GM18498 (cell line): ENCODE measurements at regions not wholly inside any gene's neighbourhood (a gene's known extent, or its start where the extent isn't known, plus 50 kb on each side); places are given as distances from the start of the nearest gene placed in this dataset.
"Not testable (repeated sequence)": the region's sequence is repeated elsewhere in the genome, so short reads cannot be mapped to it uniquely, and the experiment has no call there.

Experiments
- ATAC-seq: cut with Tn5 transposase; IDR thresholded peaks from one replicate; pipeline ENCODE4 v1.9.1; 2021; ENCODE audit warnings: mild to moderate bottlenecking, moderate library complexity; ENCODE audit not compliant: unreplicated experiment

- no peak for ATAC-seq
Measured at GRCh38 chr12:84157170-84157569, 755.4 kb downstream of the SLC6A15 start.

- ATAC-seq: not testable (repeated sequence)
Measured at GRCh38 chr12:84154991-84155930, 757.3 kb downstream of the SLC6A15 start.

GRCh38 chr12:84154439-84154990 lies 758.1 kb downstream of the SLC6A15 start:
- not testable (repeated sequence) for ATAC-seq

- no peak for ATAC-seq
Measured at GRCh38 chr12:84150201-84150600, 762.4 kb downstream of the SLC6A15 start.

- ATAC-seq: no peak
Measured at GRCh38 chr12:84148335-84148734, 764.3 kb downstream of the SLC6A15 start.

- ATAC-seq: no peak
Measured at GRCh38 chr12:84136862-84137367, 775.7 kb downstream of the SLC6A15 start.

GRCh38 chr12:84135586-84136279 lies 776.9 kb downstream of the SLC6A15 start:
- ATAC-seq: no peak

GRCh38 chr12:84134797-84135366 lies 777.7 kb downstream of the SLC6A15 start:
- no peak for ATAC-seq

- ATAC-seq: no peak
Measured at GRCh38 chr12:84131076-84131475, 781.5 kb downstream of the SLC6A15 start.

GRCh38 chr12:84128117-84128991 lies 784.2 kb downstream of the SLC6A15 start:
- no peak for ATAC-seq

- ATAC-seq: no peak
Measured at GRCh38 chr12:84124211-84124610, 788.4 kb downstream of the SLC6A15 start.

GRCh38 chr12:84117190-84117589 lies 795.4 kb downstream of the SLC6A15 start:
- ATAC-seq: no peak

GRCh38 chr12:84113666-84114065 lies 798.9 kb downstream of the SLC6A15 start:
- ATAC-seq: no peak

- ATAC-seq: not testable (repeated sequence)
Measured at GRCh38 chr12:84103886-84104285, 808.7 kb downstream of the SLC6A15 start.

- not testable (repeated sequence) for ATAC-seq
Measured at GRCh38 chr12:84101963-84102362, 810.6 kb downstream of the SLC6A15 start.

GRCh38 chr12:84099591-84099990 lies 813.0 kb downstream of the SLC6A15 start:
- not testable (repeated sequence) for ATAC-seq

- ATAC-seq: no peak
Measured at GRCh38 chr12:84091651-84092050, 820.9 kb downstream of the SLC6A15 start.

- ATAC-seq: no peak
Measured at GRCh38 chr12:84089356-84089755, 823.2 kb downstream of the SLC6A15 start.

GRCh38 chr12:84085046-84085445 lies 827.6 kb downstream of the SLC6A15 start:
- no peak for ATAC-seq

- ATAC-seq: no peak
Measured at GRCh38 chr12:84079626-84080025, 833.0 kb downstream of the SLC6A15 start.
